H1 (cell line): ENCODE measurements at regions not wholly inside any gene's neighbourhood (a gene's known extent, or its start where the extent isn't known, plus 50 kb on each side); places are given as distances from the start of the nearest gene placed in this dataset.

Experiments used
- CTCF ChIA-PET: fragments of 300-600 bp; sonication (Branson Sonifier 250); formaldehyde crosslinking; loops from one replicate; lab custom pipeline; 2021; ENCODE audit not compliant: partially characterized antibody; lab: Charles Lee
- POLR2A ChIA-PET: fragments of 300-600 bp; sonication (Branson Sonifier 250); formaldehyde crosslinking; loops from one replicate; lab custom pipeline; 2021; ENCODE audit warnings: inconsistent platforms; ENCODE audit not compliant: partially characterized antibody; lab: Charles Lee
- DNase-seq, 2 experiments: peaks; one replicate each; pipeline versions ENCODE4 v3.0.0 to v3.0.0-alpha.2; 2010 to 2022; ENCODE audit warnings: low spot score in 2 of 2, low read depth in 1 of 2, mixed read lengths in 1 of 2
- FAIRE-seq: peaks from 2 replicates; lab custom pipeline; 2011; peaks lifted over from hg19 to GRCh38; lab: Jason Lieb, UNC
- H2AFZ ChIP-seq: 2 replicates; pipeline ENCODE4 v1.8.1; 2012; ENCODE audit warnings: low read length, inconsistent platforms
- H2AK5ac ChIP-seq: 2 replicates; pipeline ENCODE4 v1.6.1; 2013; ENCODE audit warnings: low read depth, low read length
- H2BK120ac ChIP-seq: replicated peaks from 2 replicates; pipeline ENCODE3; 2013; ENCODE audit warnings: low read depth, low read length, inconsistent platforms
- H2BK12ac ChIP-seq: 2 replicates; pipeline ENCODE4 v1.6.1; 2013; ENCODE audit warnings: low read depth, low read length
- H2BK15ac ChIP-seq: 2 replicates; pipeline ENCODE4 v1.6.1; 2013; ENCODE audit warnings: low read length
- H2BK20ac ChIP-seq: 2 replicates; pipeline ENCODE4 v1.6.1; 2013; ENCODE audit warnings: low read length
- H2BK5ac ChIP-seq: 2 replicates; pipeline ENCODE4 v1.6.1; 2013; ENCODE audit warnings: low read depth, low read length
- H3K14ac ChIP-seq: 2 replicates; pipeline ENCODE4 v1.6.1; 2013; ENCODE audit warnings: inconsistent platforms; ENCODE audit not compliant: insufficient read length
- H3K18ac ChIP-seq: 2 replicates; pipeline ENCODE4 v1.6.1; 2013; ENCODE audit warnings: low read length; ENCODE audit errors: extremely low read depth
- H3K23ac ChIP-seq: 2 replicates; pipeline ENCODE4 v1.6.1; 2013; ENCODE audit warnings: inconsistent platforms; ENCODE audit not compliant: insufficient read length
- H3K23me2 ChIP-seq: 2 replicates; pipeline ENCODE4 v1.6.1; 2013; ENCODE audit warnings: low read depth, low read length
- H3K27ac ChIP-seq: 2 replicates; pipeline ENCODE4 v1.6.1; 2011; ENCODE audit warnings: low read depth, low read length, inconsistent platforms
- H3K27me3 ChIP-seq, 4 experiments: replicated peaks in 1 of 4; 1 replicate in 1 of 4; 2 replicates in 3 of 4; pipeline versions ENCODE4 v1.6.1 to v1.8.1; 2011 to 2013; ENCODE audit warnings: low read length in 3 of 4, mild to moderate bottlenecking in 3 of 4, inconsistent platforms in 2 of 4, mixed read lengths in 2 of 4, moderate library complexity in 1 of 4; ENCODE audit not compliant: control insufficient read depth in 3 of 4, insufficient read depth in 3 of 4; ENCODE audit errors: extremely low read depth in 1 of 4
- H3K36me3 ChIP-seq, 4 experiments: 2 replicates each; pipeline versions ENCODE4 v1.6.1 to v1.8.1; 2011 to 2013; ENCODE audit warnings: mild to moderate bottlenecking in 4 of 4, low read length in 3 of 4, moderate library complexity in 2 of 4, control low read depth in 1 of 4, inconsistent platforms in 1 of 4; ENCODE audit not compliant: insufficient read depth in 4 of 4, control insufficient read depth in 2 of 4
- H3K4ac ChIP-seq: replicated peaks from 2 replicates; pipeline ENCODE3; 2013; ENCODE audit warnings: low read length, low read depth, mixed read lengths, inconsistent platforms; ENCODE audit not compliant: insufficient read length
- H3K4me1 ChIP-seq, 4 experiments: replicated peaks in 1 of 4; 1 replicate in 1 of 4; 2 replicates in 3 of 4; pipeline versions ENCODE4 v1.6.1 to v1.8.1; 2011 to 2013; ENCODE audit warnings: low read length in 3 of 4, inconsistent platforms in 2 of 4, mixed read lengths in 1 of 4; ENCODE audit not compliant: insufficient read depth in 4 of 4, control insufficient read depth in 3 of 4
- H3K4me2 ChIP-seq, 2 experiments: 2 replicates each; pipeline versions ENCODE4 v1.6.1 to v1.8.1; 2011 to 2013; ENCODE audit warnings: low read depth in 2 of 2, low read length in 2 of 2, control low read depth in 1 of 2, inconsistent platforms in 1 of 2, mild to moderate bottlenecking in 1 of 2; ENCODE audit not compliant: insufficient read depth in 1 of 2
- H3K4me3 ChIP-seq, 4 experiments: fragments of 200-600, 300-600 bp in 1 of 4; sonication (generic), shearing (Covaris generic), sonication (Bioruptor Twin) in 1 of 4; 2 replicates each; pipeline versions ENCODE4 v1.5.1 to v1.8.1; 2011 to 2016; ENCODE audit warnings: low read length in 4 of 4, low read depth in 3 of 4, control low read depth in 2 of 4, inconsistent platforms in 2 of 4, mild to moderate bottlenecking in 2 of 4, mixed read lengths in 1 of 4, moderate library complexity in 1 of 4; ENCODE audit not compliant: insufficient read depth in 2 of 4; ENCODE audit errors: extremely low read depth in 1 of 4
- H3K56ac ChIP-seq: replicated peaks from 2 replicates; pipeline ENCODE3; 2013; ENCODE audit warnings: low read depth, mild to moderate bottlenecking, mixed read lengths, low read length, inconsistent platforms; ENCODE audit not compliant: insufficient read length
- H3K79me1 ChIP-seq: 2 replicates; pipeline ENCODE4 v1.6.1; 2013; ENCODE audit warnings: low read depth, low read length, control low read depth
- H3K79me2 ChIP-seq, 2 experiments: 2 replicates each; pipeline versions ENCODE4 v1.6.1 to v1.8.1; 2012 to 2013; ENCODE audit warnings: low read length in 2 of 2, mild to moderate bottlenecking in 2 of 2, inconsistent platforms in 1 of 2; ENCODE audit not compliant: insufficient read depth in 2 of 2, control insufficient read depth in 1 of 2
- H3K9ac ChIP-seq, 4 experiments: replicated peaks in 1 of 4; 1 replicate in 1 of 4; 2 replicates in 3 of 4; pipeline versions ENCODE4 v1.6.1 to v1.8.1; 2011 to 2013; ENCODE audit warnings: low read depth in 3 of 4, low read length in 3 of 4, control low read depth in 2 of 4, mild to moderate bottlenecking in 2 of 4, moderate library complexity in 2 of 4, inconsistent platforms in 1 of 4; ENCODE audit errors: extremely low read depth in 1 of 4
- H3K9me3 ChIP-seq, 2 experiments: 2 replicates each; pipeline versions ENCODE4 v1.6.1 to v1.8.1; 2012 to 2013; ENCODE audit warnings: mild to moderate bottlenecking in 2 of 2, moderate library complexity in 2 of 2, control low read depth in 1 of 2, inconsistent platforms in 1 of 2, low read depth in 1 of 2, low read length in 1 of 2, mixed read lengths in 1 of 2; ENCODE audit not compliant: insufficient read depth in 2 of 2
- H4K20me1 ChIP-seq, 2 experiments: replicated peaks in 1 of 2; 2 replicates each; pipeline versions ENCODE3 to v1.8.1; 2011 to 2013; ENCODE audit warnings: inconsistent platforms in 2 of 2, low read length in 2 of 2, mild to moderate bottlenecking in 1 of 2; ENCODE audit not compliant: insufficient read depth in 2 of 2, control insufficient read depth in 1 of 2
- H4K5ac ChIP-seq: 2 replicates; pipeline ENCODE4 v1.6.1; 2013; ENCODE audit warnings: low read length, low read depth, mixed read lengths, inconsistent platforms; ENCODE audit not compliant: insufficient read length
- H4K8ac ChIP-seq: 2 replicates; pipeline ENCODE4 v1.8.0; 2013; ENCODE audit warnings: mild to moderate bottlenecking, moderate library complexity, low read length, inconsistent platforms; ENCODE audit not compliant: insufficient read depth; ENCODE audit errors: extremely low read depth
- H4K91ac ChIP-seq: replicated peaks from 2 replicates; pipeline ENCODE3; 2013; ENCODE audit warnings: low read length, mixed read lengths, inconsistent platforms; ENCODE audit not compliant: insufficient read length
- ASH2L ChIP-seq: fragments of 200-600, 300-600 bp; sonication (generic); IDR thresholded peaks from one replicate; pipeline ENCODE4 v1.7.1; 2017; ENCODE audit warnings: low read length
- BRCA1 ChIP-seq: IDR thresholded peaks from 2 replicates; pipeline ENCODE4 v1.6.1; 2012; ENCODE audit warnings: low read depth, low read length, improper control_type of control experiment
- CREB1 ChIP-seq: IDR thresholded peaks from 2 replicates; pipeline ENCODE4 v1.6.1; 2012; ENCODE audit warnings: inconsistent platforms
- CTCF ChIP-seq, 3 experiments: IDR thresholded peaks; 1 replicate in 2 of 3; 2 replicates in 1 of 3; pipeline versions ENCODE4 v1.5.1 to v1.6.1; 2011; ENCODE audit warnings: low read length in 3 of 3, mild to moderate bottlenecking in 3 of 3, inconsistent platforms in 2 of 3, low read depth in 1 of 3, moderate library complexity in 1 of 3; ENCODE audit not compliant: insufficient read depth in 1 of 3; ENCODE audit errors: control extremely low read depth in 1 of 3
- EGR1 ChIP-seq: IDR thresholded peaks from 2 replicates; pipeline ENCODE4 v1.6.1; 2011; ENCODE audit warnings: low read depth, low read length, borderline replicate concordance
- EP300 ChIP-seq, 2 experiments: IDR thresholded peaks; 1 replicate in 1 of 2; 2 replicates in 1 of 2; pipeline ENCODE4 v1.6.1; 2011 to 2012; ENCODE audit warnings: low read depth in 2 of 2, low read length in 2 of 2, mild to moderate bottlenecking in 2 of 2, borderline replicate concordance in 1 of 2, inconsistent platforms in 1 of 2, moderate library complexity in 1 of 2
- EZH2 ChIP-seq: fragments of 200-600 bp; sonication (generic); IDR thresholded peaks from 2 replicates; pipeline ENCODE4 v1.7.1; 2012; ENCODE audit warnings: low read depth, mild to moderate bottlenecking, moderate library complexity, low read length, inconsistent platforms; ENCODE audit not compliant: severe bottlenecking
- NRF1 ChIP-seq: IDR thresholded peaks from 2 replicates; pipeline ENCODE4 v1.6.1; 2011; ENCODE audit warnings: mild to moderate bottlenecking, low read depth, low read length, improper control_type of control experiment
- RBBP5 ChIP-seq: IDR thresholded peaks from 2 replicates; pipeline ENCODE4 v1.7.1; 2012; ENCODE audit warnings: low read depth, mild to moderate bottlenecking, inconsistent platforms, low read length, moderate library complexity, borderline replicate concordance
- RNF2 ChIP-seq: fragments of 200-900, 300-1000 bp; sonication (generic); IDR thresholded peaks from 2 replicates; pipeline ENCODE4 v1.7.1; 2016; ENCODE audit warnings: borderline replicate concordance, low read depth, mild to moderate bottlenecking, antibody characterized with exemption, low read length; ENCODE audit not compliant: poor library complexity, severe bottlenecking; ENCODE audit errors: missing control alignments
- SP1 ChIP-seq: IDR thresholded peaks from 2 replicates; pipeline ENCODE4 v1.6.1; 2011; ENCODE audit warnings: low read depth, low read length
- SP2 ChIP-seq: IDR thresholded peaks from 2 replicates; pipeline ENCODE4 v1.6.1; 2012; ENCODE audit warnings: mild to moderate bottlenecking, low read length, inconsistent platforms
- SUZ12 ChIP-seq: fragments of 200-600 bp; sonication (generic); IDR thresholded peaks from 2 replicates; pipeline ENCODE4 v1.6.1; 2012; ENCODE audit warnings: mild to moderate bottlenecking, inconsistent platforms, low read length, moderate library complexity, mixed read lengths
- WGBS, 2 experiments: shearing (Covaris generic) in 1 of 2; methylation state at CpG; one replicate each; pipeline versions ENCODE4 v1.1.6 to v1.1.7; 2013 to 2015; ENCODE audit warnings: low lambda C conversion rate in 2 of 2, mixed read lengths in 2 of 2, inconsistent platforms in 1 of 2, low coverage in 1 of 2, missing lambda C conversion rate in 1 of 2; ENCODE audit not compliant: insufficient replicate concordance in 2 of 2, insufficient coverage in 1 of 2, insufficient read length in 1 of 2; ENCODE audit errors: extremely low coverage in 1 of 2, missing lambda C conversion rate in 1 of 2; 5-methylcytosine and 5-hydroxymethylcytosine counted together

GRCh38 chrX:4851534-4851933 lies 1138.1 kb upstream of the PRKX start:
- no peak overlapping the region for H4K8ac ChIP-seq
- H2BK15ac ChIP-seq: no peak overlapping the region
- no peak for DNase-seq
- H3K9ac ChIP-seq: no peak overlapping the region
- no peaks in the 10 kb centered on the region for H3K27me3 ChIP-seq
- H4K20me1 ChIP-seq: no peaks in the 10 kb centered on the region
- H2AK5ac ChIP-seq: no peak overlapping the region
- H2BK5ac ChIP-seq: no peak overlapping the region
- H2AFZ ChIP-seq: no peak overlapping the region
- H4K5ac ChIP-seq: no peak overlapping the region
- no peaks in the 10 kb centered on the region for H3K4me1 ChIP-seq
- H3K79me1 ChIP-seq: no peaks in the 10 kb centered on the region
- POLR2A ChIA-PET: no interaction called here
- CTCF ChIA-PET: no interaction called here
- WGBS, 2 experiments: 100% methylated on average over 2 of the region's 2 CpGs; no CpG with 5 or more reads in 1 of the 2 experiments
- no peak overlapping the region for H2BK120ac ChIP-seq
- no peak overlapping the region for H3K23ac ChIP-seq
- no peak overlapping the region for H2BK20ac ChIP-seq
- H3K27ac ChIP-seq: no peak overlapping the region
- H3K4ac ChIP-seq: no peak overlapping the region
- no peaks in the 10 kb centered on the region for H3K9me3 ChIP-seq
- H3K4me3 ChIP-seq: no peak overlapping the region
- H3K18ac ChIP-seq: no peak overlapping the region
- no peak for FAIRE-seq
- no peaks in the 10 kb centered on the region for H3K23me2 ChIP-seq
- H3K36me3 ChIP-seq: no peaks in the 10 kb centered on the region
- H3K4me2 ChIP-seq: no peak overlapping the region
- H2BK12ac ChIP-seq: no peak overlapping the region
- H4K91ac ChIP-seq: no peak overlapping the region
- no peaks in the 10 kb centered on the region for H3K79me2 ChIP-seq
- H3K14ac ChIP-seq: no peak overlapping the region
- no peak overlapping the region for H3K56ac ChIP-seq
- no peak for TF ChIP-seq ASH2L
- no peak for TF ChIP-seq SP1
- TF ChIP-seq CTCF (IDR thresholded peaks at IDR 0.05; ENCODE audit: control extremely low read depth in 1 of 3, insufficient read depth in 1 of 3, low read depth in 1 of 3, low read length in 3 of 3): no peak
- TF ChIP-seq CREB1: no peak
- TF ChIP-seq EP300 (IDR thresholded peaks at IDR 0.05; ENCODE audit: borderline replicate concordance in 1 of 2, low read depth in 2 of 2, low read length in 2 of 2): no peak
- TF ChIP-seq RNF2: no peak
- no peak for TF ChIP-seq EGR1
- TF ChIP-seq RBBP5: no peak
- no peak for TF ChIP-seq EZH2
- TF ChIP-seq SUZ12: no peak
- TF ChIP-seq SP2: no peak
- TF ChIP-seq NRF1: no peak
- TF ChIP-seq BRCA1: no peak
